ENCODE measurements at regions not wholly inside any gene's neighbourhood (a gene's known extent, or its start where the extent isn't known, plus 50 kb on each side); places are given as distances from the start of the nearest gene placed in this dataset.

DNA sequence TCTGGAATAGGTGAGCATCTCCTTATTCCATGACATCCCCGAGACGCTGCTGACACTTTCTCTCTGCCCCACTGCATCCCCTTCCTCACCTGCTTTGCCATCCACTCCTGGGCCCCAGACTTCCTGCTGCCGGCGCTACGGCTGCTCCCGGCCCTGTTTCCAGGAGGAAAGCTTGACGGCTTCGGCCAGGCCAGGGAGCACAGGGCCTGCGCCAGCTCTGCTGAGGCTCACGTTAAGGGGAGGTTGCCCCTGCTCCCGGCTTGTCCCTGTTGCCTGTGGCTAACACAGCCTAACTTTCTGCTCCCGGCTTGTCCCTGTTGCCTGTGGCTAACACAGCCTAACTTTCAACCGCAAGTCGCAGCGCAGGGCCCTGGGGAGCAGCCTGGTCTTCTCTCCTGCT is 177.3 kb upstream of the RGMA start:
- Histone ChIP-seq H3K27me3 (replicated peaks; ENCODE audit: insufficient read depth) (no peaks in the 10 kb centered on the region), H3K9me3 (no peaks in the 10 kb centered on the region), H3K36me3 (no peaks in the 10 kb centered on the region), H3K4me3 (no peak overlapping the region), H3K4me1 (ENCODE audit: control insufficient read depth in 1 of 2, low read depth in 2 of 2) (no peaks in the 10 kb centered on the region), H3K27ac (no peak overlapping the region)
- DNase-seq (ENCODE audit: low spot score) (no peak), ATAC-seq (ENCODE audit: insufficient number of reproducible peaks, low FRiP score, low read depth) (no peak)
- TF ChIP-seq, protein P1, sequence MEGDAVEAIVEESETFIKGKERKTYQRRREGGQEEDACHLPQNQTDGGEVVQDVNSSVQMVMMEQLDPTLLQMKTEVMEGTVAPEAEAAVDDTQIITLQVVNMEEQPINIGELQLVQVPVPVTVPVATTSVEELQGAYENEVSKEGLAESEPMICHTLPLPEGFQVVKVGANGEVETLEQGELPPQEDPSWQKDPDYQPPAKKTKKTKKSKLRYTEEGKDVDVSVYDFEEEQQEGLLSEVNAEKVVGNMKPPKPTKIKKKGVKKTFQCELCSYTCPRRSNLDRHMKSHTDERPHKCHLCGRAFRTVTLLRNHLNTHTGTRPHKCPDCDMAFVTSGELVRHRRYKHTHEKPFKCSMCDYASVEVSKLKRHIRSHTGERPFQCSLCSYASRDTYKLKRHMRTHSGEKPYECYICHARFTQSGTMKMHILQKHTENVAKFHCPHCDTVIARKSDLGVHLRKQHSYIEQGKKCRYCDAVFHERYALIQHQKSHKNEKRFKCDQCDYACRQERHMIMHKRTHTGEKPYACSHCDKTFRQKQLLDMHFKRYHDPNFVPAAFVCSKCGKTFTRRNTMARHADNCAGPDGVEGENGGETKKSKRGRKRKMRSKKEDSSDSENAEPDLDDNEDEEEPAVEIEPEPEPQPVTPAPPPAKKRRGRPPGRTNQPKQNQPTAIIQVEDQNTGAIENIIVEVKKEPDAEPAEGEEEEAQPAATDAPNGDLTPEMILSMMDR (IDR thresholded peaks at IDR 0.05): no peak

DNA sequence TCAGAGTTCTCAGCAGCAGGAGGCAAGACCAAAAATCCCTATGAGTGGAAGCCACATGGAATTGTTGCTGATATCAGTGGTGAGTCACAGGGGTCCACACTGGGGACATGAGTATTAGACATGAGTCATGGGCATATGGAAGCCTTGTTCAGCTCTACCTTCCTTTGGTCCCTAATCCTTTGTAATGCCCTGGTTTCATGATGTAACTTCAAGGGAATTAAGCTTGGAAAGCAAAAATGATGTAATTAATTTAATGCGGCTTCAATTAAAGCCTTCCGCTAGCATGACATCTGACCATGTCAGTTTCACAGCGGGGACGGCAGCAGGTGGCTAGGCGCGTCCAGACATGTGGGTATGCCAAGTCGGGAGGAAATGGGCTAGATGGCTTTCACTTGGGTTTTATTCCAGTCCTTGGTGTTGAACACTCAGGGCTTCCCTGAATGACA is 176.1 kb upstream of the RGMA start:
- Histone ChIP-seq H3K9me3 (no peaks in the 10 kb centered on the region), H3K4me1 (ENCODE audit: control insufficient read depth in 1 of 2, low read depth in 2 of 2) (no peaks in the 10 kb centered on the region), H3K27ac (no peak overlapping the region), H3K4me3 (no peak overlapping the region), H3K36me3 (no peaks in the 10 kb centered on the region), H3K27me3 (replicated peaks; ENCODE audit: insufficient read depth) (no peaks in the 10 kb centered on the region)
- ATAC-seq (ENCODE audit: insufficient number of reproducible peaks, low FRiP score, low read depth): no peak
- DNase-seq (ENCODE audit: low spot score): no peak
- TF ChIP-seq, protein P1 (IDR thresholded peaks at IDR 0.05): no peak

DNA sequence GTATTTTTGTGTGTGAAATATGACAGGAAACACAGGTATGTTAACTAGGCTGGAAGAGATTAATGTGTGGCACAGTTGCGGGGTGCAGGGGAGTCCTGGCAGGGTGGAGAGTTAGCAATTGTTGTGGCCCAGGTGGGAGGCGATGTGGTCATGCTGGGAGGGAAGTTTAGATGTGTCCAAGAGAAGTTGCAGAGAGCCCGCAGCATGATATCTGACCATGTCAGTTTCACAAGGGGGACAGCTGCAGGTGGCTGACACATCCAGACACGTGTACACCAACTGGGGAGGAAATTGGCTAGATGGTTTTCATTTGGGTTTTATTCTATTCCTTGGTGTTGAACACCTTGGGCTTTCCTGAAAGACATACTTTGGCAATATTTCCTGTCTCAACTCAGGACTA is 172.8 kb upstream of the RGMA start:
- Histone ChIP-seq H3K27me3 (replicated peaks; ENCODE audit: insufficient read depth) (no peaks in the 10 kb centered on the region), H3K9me3 (no peaks in the 10 kb centered on the region), H3K27ac (no peak overlapping the region), H3K4me3 (no peak overlapping the region), H3K4me1 (ENCODE audit: control insufficient read depth in 1 of 2, low read depth in 2 of 2) (no peaks in the 10 kb centered on the region), H3K36me3 (no peaks in the 10 kb centered on the region)
- DNase-seq (ENCODE audit: low spot score) (no peak), ATAC-seq (ENCODE audit: insufficient number of reproducible peaks, low FRiP score, low read depth) (no peak)
- TF ChIP-seq, protein P1 (IDR thresholded peaks at IDR 0.05): no peak

DNA sequence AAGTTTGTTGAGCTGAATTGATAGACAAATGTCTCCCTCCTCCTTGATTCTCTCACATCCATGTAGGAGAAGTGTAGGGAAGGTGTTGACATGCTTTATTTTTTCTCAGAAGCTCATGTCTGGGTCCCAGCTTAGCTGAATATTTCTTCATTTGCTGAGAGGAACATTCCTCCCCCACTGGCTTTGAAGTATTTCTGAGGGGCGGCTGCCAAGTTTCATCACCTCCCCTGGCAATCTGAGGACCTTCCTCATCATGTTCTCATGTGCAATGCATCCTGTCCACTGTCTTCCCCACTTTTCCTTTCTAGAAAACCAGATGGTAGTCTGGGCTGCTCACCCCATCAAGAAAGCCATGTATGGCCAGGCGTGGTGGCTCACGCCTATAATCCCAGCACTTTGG is 168.9 kb upstream of the RGMA start:
- no peak overlapping the region for H3K27ac ChIP-seq
- H3K36me3 ChIP-seq: no peaks in the 10 kb centered on the region
- no peaks in the 10 kb centered on the region for H3K9me3 ChIP-seq
- no peaks in the 10 kb centered on the region for H3K27me3 ChIP-seq (replicated peaks; ENCODE audit: insufficient read depth)
- DNase-seq (ENCODE audit: low spot score): no peak
- TF ChIP-seq, protein P1 (IDR thresholded peaks at IDR 0.05): no peak
- no peak for ATAC-seq (ENCODE audit: insufficient number of reproducible peaks, low FRiP score, low read depth)
- no peak overlapping the region for H3K4me3 ChIP-seq
- H3K4me1 ChIP-seq (ENCODE audit: control insufficient read depth in 1 of 2, low read depth in 2 of 2): no peaks in the 10 kb centered on the region

DNA sequence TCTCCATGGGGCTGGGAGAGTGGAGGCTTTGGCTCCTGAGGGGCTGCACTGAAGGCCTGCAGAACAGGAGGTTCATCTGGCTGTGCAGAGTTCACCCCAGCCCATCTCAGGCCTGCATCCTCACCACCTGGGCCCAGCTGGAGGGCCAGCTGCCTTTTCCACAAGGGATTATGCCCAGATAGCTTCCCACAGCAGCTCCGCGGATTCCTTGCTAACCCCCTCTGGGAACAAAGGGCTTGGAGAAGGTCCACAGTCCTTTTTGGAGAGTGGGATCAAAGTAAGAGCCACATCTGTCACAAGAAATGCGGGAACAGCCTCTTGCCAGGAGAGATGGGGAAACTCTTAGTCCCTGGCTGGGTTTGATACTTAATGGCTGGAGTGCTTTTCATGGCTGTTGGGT is 164.7 kb upstream of the RGMA start:
- DNase-seq (ENCODE audit: low spot score) (no peak), ATAC-seq (ENCODE audit: insufficient number of reproducible peaks, low FRiP score, low read depth) (no peak)
- Histone ChIP-seq H3K27me3 (replicated peaks; ENCODE audit: insufficient read depth) (no peaks in the 10 kb centered on the region), H3K4me1 (ENCODE audit: control insufficient read depth in 1 of 2, low read depth in 2 of 2) (peaks cover 6 to 18% of the 10 kb centered on the region in 2 donors), H3K9me3 (no peaks in the 10 kb centered on the region), H3K4me3 (no peak overlapping the region), H3K36me3 (no peaks in the 10 kb centered on the region), H3K27ac (no peak overlapping the region)
- TF ChIP-seq, protein P1 (IDR thresholded peaks at IDR 0.05): no peak
